GM21786 (cell line): ENCODE measurements at regions not wholly inside any gene's neighbourhood (a gene's known extent, or its start where the extent isn't known, plus 50 kb on each side); places are given as distances from the start of the nearest gene placed in this dataset.

ENCODE experiments used
- ATAC-seq: cut with Tn5 transposase; IDR thresholded peaks from one replicate; pipeline ENCODE4 v1.9.1; 2021; ENCODE audit not compliant: unreplicated experiment

DNA sequence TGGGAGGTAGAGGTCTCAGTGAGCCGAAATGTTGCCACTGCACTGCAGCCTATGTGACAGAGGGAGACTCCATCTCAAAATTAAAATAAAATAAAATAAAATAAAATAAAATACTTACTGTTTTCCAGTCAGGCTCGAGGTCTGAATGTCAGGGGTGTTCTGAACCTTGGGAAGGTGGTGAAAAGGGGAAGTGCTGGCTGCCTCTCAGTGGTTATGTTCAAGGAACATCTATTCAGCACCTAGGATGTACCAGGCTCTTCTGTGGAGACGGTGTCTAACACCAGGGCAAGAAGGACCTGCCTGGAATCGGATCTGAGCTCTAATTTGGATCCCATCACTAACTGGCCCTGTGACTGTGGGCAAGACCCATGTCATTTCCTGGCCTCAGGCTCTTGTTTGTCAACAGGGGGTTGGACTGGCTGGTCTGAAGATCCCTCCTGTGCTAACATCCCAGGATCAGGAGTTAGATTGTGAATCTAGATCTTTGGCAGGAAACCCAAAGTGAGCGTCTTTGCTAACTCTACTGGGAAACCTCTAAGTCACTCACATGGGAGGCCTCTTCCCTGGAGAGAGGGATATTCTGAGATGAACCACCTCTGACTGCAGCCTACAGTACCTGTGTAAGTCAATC lies 63.4 kb upstream of the SIRPG start:
- no peak for ATAC-seq

GRCh38 chr20:1720226-1720625 lies 62.6 kb upstream of the SIRPG start:
- ATAC-seq: no peak

DNA sequence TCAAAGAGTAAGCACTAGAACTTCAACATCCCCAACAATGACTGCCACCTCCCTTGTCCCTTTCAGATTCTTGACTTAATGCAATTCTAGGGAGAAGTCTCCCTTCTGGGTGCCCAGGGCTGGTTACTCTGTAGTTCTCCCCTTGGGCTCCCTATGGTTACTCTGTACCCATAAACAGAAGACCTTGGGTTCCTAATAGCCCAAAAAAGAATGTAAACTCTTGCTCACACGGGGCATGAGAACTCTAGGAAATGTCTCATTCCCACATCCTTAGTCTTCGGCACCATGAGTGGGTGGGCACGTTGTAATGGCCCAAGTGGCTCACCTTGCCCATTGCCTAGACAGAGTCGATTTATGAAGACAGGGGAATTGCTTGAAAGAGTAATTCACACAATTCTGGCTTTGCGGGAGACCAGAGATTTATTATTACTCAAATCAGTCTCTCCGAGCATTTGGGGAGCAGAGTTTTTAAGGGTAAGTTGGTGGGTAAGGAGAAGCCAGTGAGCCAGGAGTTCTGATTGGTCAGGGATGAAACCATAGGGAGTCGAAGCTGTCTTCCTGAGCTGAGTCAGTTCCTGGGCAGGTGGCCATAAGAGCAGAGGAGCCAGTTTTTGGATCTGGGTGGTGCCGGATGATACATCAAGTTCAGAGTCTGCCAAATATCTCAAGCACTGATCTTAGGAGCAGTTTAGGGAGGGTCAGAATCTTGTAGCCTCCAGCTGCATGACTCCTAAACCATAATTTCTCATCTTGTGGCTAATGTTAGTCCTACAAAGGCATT lies 61.2 kb upstream of the SIRPG start:
- ATAC-seq: no peak

GRCh38 chr20:1712634-1713624 lies 55.4 kb upstream of the SIRPG start:
- no peak for ATAC-seq

DNA sequence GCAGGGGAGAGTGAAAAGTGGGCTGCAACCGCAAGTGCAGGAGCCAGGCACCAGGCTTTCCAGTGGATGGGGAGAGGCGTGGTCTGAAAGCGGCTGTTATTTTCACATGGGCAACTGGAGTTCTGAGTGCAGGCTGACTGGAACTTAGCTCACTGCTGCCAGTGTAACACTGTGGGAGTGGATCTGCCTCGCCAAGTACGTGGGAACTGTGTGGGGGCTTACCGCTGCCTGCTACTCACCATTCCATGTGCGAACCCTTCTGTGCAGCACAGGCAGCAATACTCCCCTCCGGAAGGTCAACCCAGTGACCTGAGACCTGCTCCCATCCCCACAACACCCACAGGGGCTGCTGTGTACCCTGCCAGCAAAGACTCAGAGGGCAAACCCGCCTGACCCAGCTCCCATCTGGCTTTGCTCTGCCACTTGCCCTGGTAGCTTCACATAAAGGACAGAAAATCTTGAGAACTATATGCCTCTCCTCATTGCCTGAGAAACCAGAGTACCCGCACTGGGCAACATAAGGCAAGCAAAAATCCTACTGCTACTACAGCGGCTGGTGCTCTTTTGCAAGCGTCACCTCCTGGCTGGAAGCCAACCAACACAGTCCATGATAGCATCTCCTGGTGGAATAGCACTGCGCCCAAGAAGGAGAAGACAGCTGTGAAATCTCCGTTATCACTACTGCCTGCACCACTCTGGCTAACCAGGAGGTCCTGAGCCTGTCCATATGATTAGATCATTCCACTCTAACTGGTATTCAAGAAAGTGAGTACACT lies 54.4 kb upstream of the SIRPG start:
- no peak for ATAC-seq

GRCh38 chr20:1711266-1711665 lies 53.7 kb upstream of the SIRPG start:
- ATAC-seq: no peak

- ATAC-seq: no peak
These were observed 52.9 kb upstream of the SIRPG start for GRCh38 chr20:1710484-1710883.

GRCh38 chr20:1707588-1708449 lies 50.2 kb upstream of the SIRPG start:
- ATAC-seq: no peak
